A673 (cell line): ENCODE measurements at regions not wholly inside any gene's neighbourhood (a gene's known extent, or its start where the extent isn't known, plus 50 kb on each side); places are given as distances from the start of the nearest gene placed in this dataset.
"Not testable (repeated sequence)": the region's sequence is repeated elsewhere in the genome, so short reads cannot be mapped to it uniquely, and the experiment has no call there.

Source experiments
- EZH2 ChIP-seq: fragments of 200-600 bp; sonication (generic); IDR thresholded peaks from 2 replicates; pipeline ENCODE4 v1.6.1; 2017; ENCODE audit warnings: borderline replicate concordance, low read depth, mild to moderate bottlenecking, mixed read lengths, antibody characterized with exemption, low read length; ENCODE audit not compliant: poor library complexity, severe bottlenecking
- TF ChIP-seq, protein P1 (sequence below): fragments of 300-800, 200-600 bp; sonication (generic); conservative IDR thresholded peaks from 2 replicates; pipeline ENCODE4 v1.5.1; 2017; ENCODE audit warnings: low read depth, mild to moderate bottlenecking, antibody characterized with exemption, low read length, moderate library complexity, mixed read lengths

DNA sequence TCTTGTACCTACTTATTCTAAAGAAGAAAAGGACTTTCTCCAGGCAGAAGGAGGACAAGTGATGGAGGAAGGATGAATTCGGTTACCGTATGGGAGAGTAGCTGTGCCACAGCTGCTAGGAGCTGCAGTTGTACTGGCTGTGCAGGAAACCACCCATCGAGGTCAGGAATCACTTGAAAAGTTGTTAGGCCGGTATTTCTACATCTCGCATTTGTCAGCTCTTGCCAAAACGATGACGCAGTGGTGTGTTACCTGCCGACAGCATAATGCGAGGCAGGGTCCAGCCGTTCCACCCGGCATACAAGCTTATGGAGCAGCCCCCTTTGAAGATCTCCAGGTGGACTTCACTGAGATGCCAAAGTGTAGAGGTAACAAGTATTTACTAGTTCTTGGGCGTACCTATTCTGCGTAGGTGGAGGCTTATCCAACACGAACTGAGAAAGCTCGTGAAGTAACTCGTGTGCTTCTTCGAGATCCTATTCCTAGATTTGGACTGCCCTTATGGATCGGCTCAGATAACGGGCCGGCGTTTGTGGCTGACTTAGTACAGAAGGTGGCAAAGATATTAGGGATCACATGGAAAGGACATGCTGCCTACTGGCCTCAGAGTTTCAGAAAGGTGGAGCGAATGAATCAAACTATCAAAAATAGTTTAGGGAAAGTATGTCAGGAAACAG is 67.6 kb upstream of the FAM90A26 start:
- TF ChIP-seq, protein P1, sequence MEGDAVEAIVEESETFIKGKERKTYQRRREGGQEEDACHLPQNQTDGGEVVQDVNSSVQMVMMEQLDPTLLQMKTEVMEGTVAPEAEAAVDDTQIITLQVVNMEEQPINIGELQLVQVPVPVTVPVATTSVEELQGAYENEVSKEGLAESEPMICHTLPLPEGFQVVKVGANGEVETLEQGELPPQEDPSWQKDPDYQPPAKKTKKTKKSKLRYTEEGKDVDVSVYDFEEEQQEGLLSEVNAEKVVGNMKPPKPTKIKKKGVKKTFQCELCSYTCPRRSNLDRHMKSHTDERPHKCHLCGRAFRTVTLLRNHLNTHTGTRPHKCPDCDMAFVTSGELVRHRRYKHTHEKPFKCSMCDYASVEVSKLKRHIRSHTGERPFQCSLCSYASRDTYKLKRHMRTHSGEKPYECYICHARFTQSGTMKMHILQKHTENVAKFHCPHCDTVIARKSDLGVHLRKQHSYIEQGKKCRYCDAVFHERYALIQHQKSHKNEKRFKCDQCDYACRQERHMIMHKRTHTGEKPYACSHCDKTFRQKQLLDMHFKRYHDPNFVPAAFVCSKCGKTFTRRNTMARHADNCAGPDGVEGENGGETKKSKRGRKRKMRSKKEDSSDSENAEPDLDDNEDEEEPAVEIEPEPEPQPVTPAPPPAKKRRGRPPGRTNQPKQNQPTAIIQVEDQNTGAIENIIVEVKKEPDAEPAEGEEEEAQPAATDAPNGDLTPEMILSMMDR = not testable (repeated sequence)
- TF ChIP-seq EZH2 = not testable (repeated sequence)
